Activated T-helper 9 cell treated with anti-CD3 and anti-CD28 coated beads, Interleukin-2, amount 50 U/mL, for 16 hours (primary cell): ENCODE measurements at regions not wholly inside any gene's neighbourhood (a gene's known extent, or its start where the extent isn't known, plus 50 kb on each side); places are given as distances from the start of the nearest gene placed in this dataset.

Source experiments
- DNase-seq: peaks from one replicate; pipeline ENCODE4 v3.0.0-alpha.2; 2020; ENCODE audit warnings: low read depth

GRCh38 chr11:134476435-134477021 is 64.5 kb upstream of the B3GAT1 start:
- DNase-seq: no peak

- DNase-seq: no peak
These were observed 63.9 kb upstream of the B3GAT1 start for GRCh38 chr11:134475951-134476350.

DNA sequence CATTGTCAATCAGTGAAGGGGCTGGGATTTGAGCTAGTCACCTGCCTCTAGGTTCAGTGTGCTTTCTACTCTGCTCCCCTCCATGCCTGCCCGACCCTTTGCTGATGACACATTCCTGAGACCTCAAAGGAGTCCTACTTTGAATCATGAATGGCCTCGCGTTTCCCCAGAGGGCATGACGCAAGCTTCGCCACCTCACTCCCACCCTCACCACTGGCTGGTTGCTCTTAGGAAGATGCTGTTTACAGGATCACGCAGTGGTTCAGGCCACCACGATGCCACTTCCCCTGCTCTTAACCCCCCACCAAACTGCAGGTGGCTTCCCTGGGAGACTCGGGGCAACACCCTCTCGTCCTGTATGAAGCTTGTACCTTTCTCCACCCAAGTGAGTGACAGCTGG is 62.9 kb upstream of the B3GAT1 start:
- DNase-seq: no peak

GRCh38 chr11:134474070-134474860 is 62.2 kb upstream of the B3GAT1 start:
- DNase-seq: no peak

DNA sequence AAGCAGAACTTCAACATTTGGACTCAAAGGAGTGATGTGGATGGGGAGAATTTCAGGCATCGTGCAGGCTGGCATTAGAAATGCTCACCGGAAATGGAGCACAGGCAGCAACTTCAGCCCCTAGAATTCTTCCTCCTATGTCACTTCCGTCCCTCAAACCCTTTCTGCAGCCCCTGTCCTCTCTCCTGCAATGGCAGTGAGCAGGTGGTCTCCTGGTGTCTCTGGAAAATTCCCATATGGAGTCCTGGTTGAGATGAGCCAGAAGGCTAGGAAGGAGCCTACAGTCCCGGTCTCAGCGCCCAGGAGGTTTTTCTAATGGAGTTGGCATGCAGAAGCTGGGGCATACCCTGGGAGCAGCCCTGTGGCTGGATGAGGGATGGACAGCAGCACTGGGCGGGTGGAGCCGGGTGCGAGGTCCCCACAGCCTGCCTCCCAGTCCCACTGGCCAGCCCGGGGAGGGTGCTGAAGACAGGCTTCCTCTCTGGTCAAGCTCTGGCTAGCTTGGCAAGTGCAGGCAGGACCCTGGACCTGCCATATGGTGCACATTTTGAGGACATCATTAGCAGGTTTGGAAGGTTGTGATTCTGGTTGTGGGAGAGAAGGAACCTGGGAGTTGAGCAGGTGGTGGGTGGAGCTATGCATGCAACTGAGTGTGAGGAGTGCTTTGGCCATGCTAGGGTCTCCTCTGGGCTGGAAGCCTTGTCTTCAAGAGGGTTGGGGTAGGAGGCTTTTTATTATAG is 59.8 kb upstream of the B3GAT1 start:
- no peak for DNase-seq

GRCh38 chr11:134471087-134471715 is 59.2 kb upstream of the B3GAT1 start:
- no peak for DNase-seq

GRCh38 chr11:134470238-134470637 is 58.2 kb upstream of the B3GAT1 start:
- no peak for DNase-seq

- DNase-seq: no peak
These were observed 57.6 kb upstream of the B3GAT1 start for GRCh38 chr11:134469627-134470026.

- DNase-seq: no peak
These were observed 56.8 kb upstream of the B3GAT1 start for GRCh38 chr11:134468796-134469195.

DNA sequence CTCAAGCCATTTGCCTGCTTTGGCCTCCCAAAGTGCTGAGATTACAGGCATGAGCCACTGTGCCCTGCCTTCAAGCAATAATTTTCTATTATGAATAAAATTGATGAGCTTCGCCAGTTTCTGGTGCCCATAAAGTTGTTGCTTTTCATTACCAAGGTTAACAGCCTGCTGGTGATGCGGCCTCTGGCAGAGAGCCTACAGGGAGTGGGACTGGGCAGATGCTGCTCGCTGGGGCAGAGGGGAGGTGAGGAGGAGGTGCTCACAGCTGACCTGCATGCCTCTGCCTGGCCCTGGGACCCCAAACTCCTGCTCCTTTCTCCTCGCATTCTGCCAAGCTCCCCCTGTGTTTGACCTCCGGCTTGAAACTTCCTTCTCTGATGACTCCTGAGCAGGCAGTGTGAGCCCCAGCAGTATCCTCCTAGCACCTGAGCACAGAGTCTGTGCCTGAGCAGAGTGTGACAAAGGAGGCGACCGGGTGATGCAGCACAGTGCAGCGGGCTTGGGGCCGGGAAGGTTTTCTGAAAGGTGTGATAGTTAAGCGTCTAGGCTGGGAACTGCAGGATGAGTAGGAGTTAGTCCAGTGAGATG is 56.1 kb upstream of the B3GAT1 start:
- no peak for DNase-seq

- DNase-seq: no peak
These were observed 54.8 kb upstream of the B3GAT1 start for GRCh38 chr11:134466610-134467567.

DNA sequence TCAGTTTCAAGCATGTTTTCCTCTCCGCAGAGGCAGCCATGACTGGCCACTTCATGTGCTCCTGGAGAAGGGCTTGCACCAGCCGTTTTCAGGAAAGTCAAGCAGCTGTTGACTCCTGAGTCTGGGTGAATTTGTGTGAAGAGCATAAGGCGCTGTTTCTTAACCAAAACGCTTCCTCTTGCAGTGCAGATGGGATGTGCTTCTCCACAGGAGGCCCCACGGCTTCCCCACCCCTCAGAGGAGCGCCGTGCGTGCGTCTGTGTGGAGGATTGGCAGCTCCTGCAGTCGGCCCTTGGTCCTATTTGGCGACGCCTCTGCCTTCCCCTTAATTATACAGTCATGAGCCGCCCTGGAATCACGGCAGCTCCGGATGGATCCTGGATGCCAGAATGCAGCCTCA is 54.1 kb upstream of the B3GAT1 start:
- DNase-seq: no peak

DNA sequence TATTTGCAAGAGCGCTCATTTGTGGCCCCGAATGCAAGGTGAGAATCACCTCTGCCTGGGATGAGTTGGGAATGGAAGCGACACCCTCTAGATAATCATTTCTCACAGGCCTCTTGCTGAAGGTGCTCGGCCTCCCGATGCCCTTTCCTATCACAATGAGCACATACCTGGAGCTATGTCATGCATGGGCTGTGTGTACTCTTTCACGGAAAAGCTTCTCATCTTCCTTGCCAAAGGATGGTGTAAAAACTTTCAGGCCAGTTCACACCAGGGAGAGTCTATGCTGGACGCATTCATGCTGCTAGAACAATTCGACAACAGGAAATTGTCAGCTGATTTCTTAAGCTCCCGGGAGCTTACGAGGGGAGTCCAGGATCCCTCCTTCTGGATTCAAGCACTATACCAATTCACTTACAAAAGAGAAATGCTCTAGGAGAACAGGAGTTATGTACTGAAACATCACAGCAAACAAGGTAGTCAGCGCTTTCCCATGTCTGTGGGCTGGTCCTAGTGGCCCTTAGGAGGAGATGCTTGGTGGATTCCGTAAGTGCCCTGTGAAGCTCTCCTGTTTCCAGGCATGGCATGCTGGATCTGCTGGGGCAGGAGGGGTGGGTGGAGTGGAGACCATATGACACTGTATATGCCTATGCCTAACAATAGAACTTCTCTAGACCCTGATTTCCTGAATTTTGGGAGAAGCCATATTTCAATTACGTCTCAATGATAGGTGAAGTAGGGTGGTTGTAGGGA is 53.1 kb upstream of the B3GAT1 start:
- DNase-seq: no peak

- no peak for DNase-seq
These were observed 52.2 kb upstream of the B3GAT1 start for GRCh38 chr11:134464196-134464595.

- DNase-seq: no peak
These were observed 51.7 kb upstream of the B3GAT1 start for GRCh38 chr11:134463716-134464115.
